ENCODE measurements at regions not wholly inside any gene's neighbourhood (a gene's known extent, or its start where the extent isn't known, plus 50 kb on each side); places are given as distances from the start of the nearest gene placed in this dataset.

GRCh38 chr4:144518181-144518895, 127.6 kb upstream of the HHIP start:
- TF ChIP-seq CTCF (IDR thresholded peaks at IDR 0.05) (no peak), POLR2AphosphoS5 (IDR thresholded peaks at IDR 0.05) (no peak)

Data from upper lobe of left lung (tissue), 4 donors.